ENCODE measurements at regions not wholly inside any gene's neighbourhood (a gene's known extent, or its start where the extent isn't known, plus 50 kb on each side); places are given as distances from the start of the nearest gene placed in this dataset.

DNA sequence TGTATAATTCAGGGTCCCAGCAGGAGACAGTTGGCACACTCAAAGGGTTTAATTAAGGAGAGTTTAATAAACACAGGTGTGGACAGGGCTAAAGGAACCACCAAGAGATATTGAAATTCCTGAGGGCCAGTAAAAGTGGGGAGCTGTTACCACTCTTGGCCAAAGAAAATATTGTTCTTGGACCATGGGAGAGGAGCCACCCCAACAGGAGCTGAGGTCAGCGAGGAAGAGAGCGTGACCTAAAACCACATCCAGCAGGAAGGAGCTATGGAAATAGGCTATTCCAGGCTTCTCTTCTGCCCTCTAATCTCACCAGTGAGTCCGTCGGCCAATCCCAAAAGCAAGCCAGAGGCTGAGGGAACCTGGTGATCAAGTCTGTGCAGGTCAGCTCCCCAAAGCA lies 390.8 kb downstream of the MED13L start:
- Mint-ChIP-seq H3K27me3 (ENCODE audit: unreplicated experiment) (peaks cover 28% of the 10 kb centered on the region), H3K4me3 (ENCODE audit: low read depth, unreplicated experiment) (no peak overlapping the region), H3K4me1 (ENCODE audit: low read depth, unreplicated experiment) (no peaks in the 10 kb centered on the region), H3K9me3 (ENCODE audit: low read depth, unreplicated experiment) (no peaks in the 10 kb centered on the region), H3K36me3 (ENCODE audit: insufficient read depth, unreplicated experiment) (no peaks in the 10 kb centered on the region), H3K27ac (ENCODE audit: unreplicated experiment) (no peak overlapping the region)
- CTCF ChIA-PET = interaction anchor here (0.8 to 1.6 kb wide), 2 partner anchors 12 to 13 kb away, joined by 3 to 5 read pairs; no protein-coding TSS in a partner anchor
- BruUV-seq (replicated peaks) = no TSS peak
- DNase-seq = no peak
- TF ChIP-seq, protein P1, sequence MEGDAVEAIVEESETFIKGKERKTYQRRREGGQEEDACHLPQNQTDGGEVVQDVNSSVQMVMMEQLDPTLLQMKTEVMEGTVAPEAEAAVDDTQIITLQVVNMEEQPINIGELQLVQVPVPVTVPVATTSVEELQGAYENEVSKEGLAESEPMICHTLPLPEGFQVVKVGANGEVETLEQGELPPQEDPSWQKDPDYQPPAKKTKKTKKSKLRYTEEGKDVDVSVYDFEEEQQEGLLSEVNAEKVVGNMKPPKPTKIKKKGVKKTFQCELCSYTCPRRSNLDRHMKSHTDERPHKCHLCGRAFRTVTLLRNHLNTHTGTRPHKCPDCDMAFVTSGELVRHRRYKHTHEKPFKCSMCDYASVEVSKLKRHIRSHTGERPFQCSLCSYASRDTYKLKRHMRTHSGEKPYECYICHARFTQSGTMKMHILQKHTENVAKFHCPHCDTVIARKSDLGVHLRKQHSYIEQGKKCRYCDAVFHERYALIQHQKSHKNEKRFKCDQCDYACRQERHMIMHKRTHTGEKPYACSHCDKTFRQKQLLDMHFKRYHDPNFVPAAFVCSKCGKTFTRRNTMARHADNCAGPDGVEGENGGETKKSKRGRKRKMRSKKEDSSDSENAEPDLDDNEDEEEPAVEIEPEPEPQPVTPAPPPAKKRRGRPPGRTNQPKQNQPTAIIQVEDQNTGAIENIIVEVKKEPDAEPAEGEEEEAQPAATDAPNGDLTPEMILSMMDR (IDR thresholded peaks at IDR 0.05; ENCODE audit: unreplicated experiment) = no peak
- intact Hi-C loops (cut with micrococcal nuclease; ENCODE audit: unreplicated experiment) = no loop called here

- no TSS peak for BruUV-seq (replicated peaks)
- no peaks in the 10 kb centered on the region for H3K9me3 Mint-ChIP-seq (ENCODE audit: low read depth, unreplicated experiment)
- H3K4me1 Mint-ChIP-seq (ENCODE audit: low read depth, unreplicated experiment) = no peaks in the 10 kb centered on the region
- H3K27ac Mint-ChIP-seq (ENCODE audit: unreplicated experiment) = no peak overlapping the region
- TF ChIP-seq, protein P1 (IDR thresholded peaks at IDR 0.05; ENCODE audit: unreplicated experiment) = no peak
- no peak overlapping the region for H3K4me3 Mint-ChIP-seq (ENCODE audit: low read depth, unreplicated experiment)
- no peak for DNase-seq
- H3K36me3 Mint-ChIP-seq (ENCODE audit: insufficient read depth, unreplicated experiment) = no peaks in the 10 kb centered on the region
- CTCF ChIA-PET = interaction anchor here (1.0 kb wide), 1 partner anchor 12 kb away, joined by 3 read pairs; no protein-coding TSS in a partner anchor
- peaks cover 32% of the 10 kb centered on the region for H3K27me3 Mint-ChIP-seq (ENCODE audit: unreplicated experiment)
- intact Hi-C loops (cut with micrococcal nuclease; ENCODE audit: unreplicated experiment) = no loop called here
Observed at GRCh38 chr12:115885040-115885690, 392.3 kb downstream of the MED13L start.

DNA sequence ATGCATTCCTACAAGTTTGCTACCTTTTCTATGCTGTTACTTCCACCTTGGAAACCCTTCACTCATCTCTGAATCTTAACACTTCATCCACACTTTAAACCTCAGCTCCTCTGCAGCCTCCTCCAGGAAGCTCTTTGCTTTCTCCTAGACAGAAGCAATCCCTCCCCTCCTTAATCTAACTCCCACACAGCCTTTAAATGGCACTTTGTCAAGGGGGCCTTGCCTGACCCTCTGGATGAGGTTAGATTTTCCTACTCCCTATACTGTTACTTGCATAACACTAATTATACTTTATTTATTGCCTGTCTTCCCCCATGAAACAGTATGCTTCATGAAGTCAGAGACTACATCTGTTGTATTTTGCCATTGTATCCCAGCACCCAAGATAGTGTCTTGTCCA lies 394.6 kb downstream of the MED13L start:
- intact Hi-C loops (cut with micrococcal nuclease; ENCODE audit: unreplicated experiment) = no loop called here
- Mint-ChIP-seq H3K9me3 (ENCODE audit: low read depth, unreplicated experiment) (peaks cover 3% of the 10 kb centered on the region), H3K27ac (ENCODE audit: unreplicated experiment) (no peak overlapping the region), H3K27me3 (ENCODE audit: unreplicated experiment) (peaks cover 43% of the 10 kb centered on the region), H3K4me1 (ENCODE audit: low read depth, unreplicated experiment) (no peaks in the 10 kb centered on the region), H3K4me3 (ENCODE audit: low read depth, unreplicated experiment) (no peak overlapping the region), H3K36me3 (ENCODE audit: insufficient read depth, unreplicated experiment) (no peaks in the 10 kb centered on the region)
- TF ChIP-seq, protein P1 (IDR thresholded peaks at IDR 0.05; ENCODE audit: unreplicated experiment) = no peak
- CTCF ChIA-PET = interaction anchor here (0.5 kb wide), 1 partner anchor 54 kb away, joined by 7 read pairs; no protein-coding TSS in a partner anchor
- no TSS peak for BruUV-seq (replicated peaks)
- no peak for DNase-seq

- TF ChIP-seq, protein P1 (IDR thresholded peaks at IDR 0.05; ENCODE audit: unreplicated experiment) = no peak
- no TSS peak for BruUV-seq (replicated peaks)
- Mint-ChIP-seq H3K4me1 (ENCODE audit: low read depth, unreplicated experiment) (no peaks in the 10 kb centered on the region), H3K9me3 (ENCODE audit: low read depth, unreplicated experiment) (peaks cover 3% of the 10 kb centered on the region), H3K27me3 (ENCODE audit: unreplicated experiment) (peaks cover 24% of the 10 kb centered on the region), H3K27ac (ENCODE audit: unreplicated experiment) (no peak overlapping the region), H3K36me3 (ENCODE audit: insufficient read depth, unreplicated experiment) (no peaks in the 10 kb centered on the region), H3K4me3 (ENCODE audit: low read depth, unreplicated experiment) (no peak overlapping the region)
- CTCF ChIA-PET = no interaction called here
- no peak for DNase-seq
- intact Hi-C loops (cut with micrococcal nuclease; ENCODE audit: unreplicated experiment) = no loop called here
Observed at GRCh38 chr12:115880238-115880637, 397.3 kb downstream of the MED13L start.

All from Calu3 (cell line).